IPS-NIHi7 (cell line): ENCODE measurements at regions not wholly inside any gene's neighbourhood (a gene's known extent, or its start where the extent isn't known, plus 50 kb on each side); places are given as distances from the start of the nearest gene placed in this dataset.
A peak's percentile ranks its signal among the peaks of the same experiment; 100 is the strongest.
"Not testable (repeated sequence)": the region's sequence is repeated elsewhere in the genome, so short reads cannot be mapped to it uniquely, and the experiment has no call there.

Experiments used
- DNase-seq: peaks from one replicate; pipeline ENCODE4 v3.0.0; 2012; ENCODE audit warnings: mixed read lengths; ENCODE audit errors: extremely low spot score

GRCh38 chr13:71303144-71303543, 563.9 kb downstream of the DACH1 start:
- no peak for DNase-seq

GRCh38 chr13:71300602-71301001, 566.4 kb downstream of the DACH1 start:
- no peak for DNase-seq

GRCh38 chr13:71291842-71292146, 575.2 kb downstream of the DACH1 start:
- no peak for DNase-seq

GRCh38 chr13:71290963-71291841, 575.8 kb downstream of the DACH1 start:
- no peak for DNase-seq

GRCh38 chr13:71289980-71290379, 577.0 kb downstream of the DACH1 start:
- DNase-seq: not testable (repeated sequence)

GRCh38 chr13:71285700-71286099, 581.3 kb downstream of the DACH1 start:
- DNase-seq: no peak

GRCh38 chr13:71278512-71278911, 588.5 kb downstream of the DACH1 start:
- DNase-seq: no peak

- no peak for DNase-seq
These were observed 591.9 kb downstream of the DACH1 start for GRCh38 chr13:71274923-71275608.

GRCh38 chr13:71261256-71261655, 605.7 kb downstream of the DACH1 start:
- DNase-seq: no peak

GRCh38 chr13:71260246-71260645, 606.8 kb downstream of the DACH1 start:
- no peak for DNase-seq

- no peak for DNase-seq
These were observed 611.4 kb downstream of the DACH1 start for GRCh38 chr13:71255633-71256032.

GRCh38 chr13:71254384-71254783, 612.6 kb downstream of the DACH1 start:
- DNase-seq: peak; percentile 18

GRCh38 chr13:71252184-71252704, 614.8 kb downstream of the DACH1 start:
- no peak for DNase-seq

- no peak for DNase-seq
These were observed 615.6 kb downstream of the DACH1 start for GRCh38 chr13:71251292-71251951.

GRCh38 chr13:71249011-71249410, 618.0 kb downstream of the DACH1 start:
- DNase-seq: no peak

- no peak for DNase-seq
These were observed 622.8 kb downstream of the DACH1 start for GRCh38 chr13:71244161-71244560.

- DNase-seq: no peak
These were observed 624.8 kb downstream of the DACH1 start for GRCh38 chr13:71242201-71242600.

- peak; percentile 13 for DNase-seq
These were observed 626.1 kb downstream of the DACH1 start for GRCh38 chr13:71240911-71241310.

- DNase-seq: no peak
These were observed 629.7 kb downstream of the DACH1 start for GRCh38 chr13:71237332-71237731.

- no peak for DNase-seq
These were observed 647.1 kb downstream of the DACH1 start for GRCh38 chr13:71219698-71220415.

GRCh38 chr13:71218960-71219359, 648.0 kb downstream of the DACH1 start:
- DNase-seq: peak; percentile 41

- DNase-seq: no peak
These were observed 649.2 kb downstream of the DACH1 start for GRCh38 chr13:71217827-71218226.
